ENCODE measurements at regions not wholly inside any gene's neighbourhood (a gene's known extent, or its start where the extent isn't known, plus 50 kb on each side); places are given as distances from the start of the nearest gene placed in this dataset.

- Histone ChIP-seq H3K9ac (ENCODE audit: control insufficient read depth, insufficient read depth, low read length) (no peak overlapping the region), H2AFZ (ENCODE audit: control insufficient read depth, low read depth, low read length) (no peak overlapping the region), H3K4me1 (ENCODE audit: control insufficient read depth, insufficient read depth, low read length) (no peaks in the 10 kb centered on the region), H3K27ac (ENCODE audit: control insufficient read depth, insufficient read depth) (no peak overlapping the region), H3K4me3 (no peak overlapping the region), H3K79me2 (ENCODE audit: control insufficient read depth, insufficient read depth, low read length) (no peaks in the 10 kb centered on the region), H3K36me3 (ENCODE audit: control insufficient read depth in 2 of 2, insufficient read depth in 2 of 2, low read length in 1 of 2) (no peaks in the 10 kb centered on the region), H3K9me3 (replicated peaks; ENCODE audit: control insufficient read depth, insufficient read depth, low read length) (no peaks in the 10 kb centered on the region), H3K27me3 (replicated peaks in 1 of 2; ENCODE audit: control insufficient read depth in 2 of 2, insufficient read depth in 2 of 2, low read length in 1 of 2) (no peaks in the 10 kb centered on the region), H4K20me1 (ENCODE audit: control insufficient read depth, insufficient read depth) (no peaks in the 10 kb centered on the region), H3K4me2 (ENCODE audit: control insufficient read depth, insufficient read depth) (no peak overlapping the region)
- TF ChIP-seq, protein P1, sequence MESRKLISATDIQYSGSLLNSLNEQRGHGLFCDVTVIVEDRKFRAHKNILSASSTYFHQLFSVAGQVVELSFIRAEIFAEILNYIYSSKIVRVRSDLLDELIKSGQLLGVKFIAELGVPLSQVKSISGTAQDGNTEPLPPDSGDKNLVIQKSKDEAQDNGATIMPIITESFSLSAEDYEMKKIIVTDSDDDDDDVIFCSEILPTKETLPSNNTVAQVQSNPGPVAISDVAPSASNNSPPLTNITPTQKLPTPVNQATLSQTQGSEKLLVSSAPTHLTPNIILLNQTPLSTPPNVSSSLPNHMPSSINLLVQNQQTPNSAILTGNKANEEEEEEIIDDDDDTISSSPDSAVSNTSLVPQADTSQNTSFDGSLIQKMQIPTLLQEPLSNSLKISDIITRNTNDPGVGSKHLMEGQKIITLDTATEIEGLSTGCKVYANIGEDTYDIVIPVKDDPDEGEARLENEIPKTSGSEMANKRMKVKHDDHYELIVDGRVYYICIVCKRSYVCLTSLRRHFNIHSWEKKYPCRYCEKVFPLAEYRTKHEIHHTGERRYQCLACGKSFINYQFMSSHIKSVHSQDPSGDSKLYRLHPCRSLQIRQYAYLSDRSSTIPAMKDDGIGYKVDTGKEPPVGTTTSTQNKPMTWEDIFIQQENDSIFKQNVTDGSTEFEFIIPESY (IDR thresholded peaks at IDR 0.05), result no peak
- no peak for TF ChIP-seq USF2 (IDR thresholded peaks at IDR 0.05; ENCODE audit: borderline replicate concordance, low read depth, low read length)
- no peak for TF ChIP-seq ZSCAN29 (IDR thresholded peaks at IDR 0.05)
- TF ChIP-seq RFX5 (IDR thresholded peaks at IDR 0.05; ENCODE audit: low read depth, low read length), result no peak
- no peak for TF ChIP-seq SP1 (IDR thresholded peaks at IDR 0.05; ENCODE audit: low read depth, low read length)
- TF ChIP-seq HDGF (IDR thresholded peaks at IDR 0.05), result no peak
- no peak for TF ChIP-seq NR2C1 (IDR thresholded peaks at IDR 0.05)
- no peak for TF ChIP-seq NFYA (IDR thresholded peaks at IDR 0.05; ENCODE audit: borderline replicate concordance, low read depth, low read length)
- RAD21 ChIA-PET (ENCODE audit: unreplicated experiment), result no interaction called here
- no peak for DNase-seq (ENCODE audit: low read depth, low spot score)
- BruUV-seq (replicated peaks), result no TSS peak
- SMC1A ChIA-PET (ENCODE audit: uncharacterized antibody, unreplicated experiment), result interaction anchor here (1.2 kb wide), 1 partner anchor 16 kb away, joined by 4 read pairs; no protein-coding TSS in a partner anchor
- POLR2A ChIA-PET, result no interaction called here
- WGBS (ENCODE audit: insufficient coverage, insufficient replicate concordance, low lambda C conversion rate, missing lambda C conversion rate), result 0% methylated on average over 2 of the region's 2 CpGs
- intact Hi-C loops (cut with micrococcal nuclease; ENCODE audit: unreplicated experiment) (no loop called here), in situ Hi-C loops (cut with MboI) (no loop called here)
- FAIRE-seq, result no peak
- CTCF ChIA-PET, result interaction anchor here (0.7 to 1.4 kb wide), 2 partner anchors 8 to 10 kb away, joined by 3 read pairs; no protein-coding TSS in a partner anchor
- no peak for ATAC-seq
Observed at GRCh38 chr11:80587906-80588305, 1147.1 kb upstream of the TENM4 start.
